Fibroblast of lung (primary cell): ENCODE measurements at regions not wholly inside any gene's neighbourhood (a gene's known extent, or its start where the extent isn't known, plus 50 kb on each side); places are given as distances from the start of the nearest gene placed in this dataset.
A peak's percentile ranks its signal among the peaks of the same experiment; 100 is the strongest.

Source experiments
- DNase-seq, 2 donors: peaks; one replicate each; pipeline versions ENCODE4 v3.0.0 to v3.0.0-alpha.2; 2010; ENCODE audit warnings: low read depth in 2 of 2
- H2AFZ ChIP-seq: 2 replicates; pipeline ENCODE4 v1.5.1; 2012; ENCODE audit warnings: low read length, control low read depth, inconsistent platforms
- H3K27ac ChIP-seq: 2 replicates; pipeline ENCODE4 v1.5.1; 2011; ENCODE audit warnings: low read length, control low read depth; ENCODE audit not compliant: insufficient read depth
- H3K27me3 ChIP-seq: 2 replicates; pipeline ENCODE4 v1.5.1; 2011; ENCODE audit warnings: mild to moderate bottlenecking, low read length; ENCODE audit not compliant: control insufficient read depth, insufficient read depth
- H3K36me3 ChIP-seq: 2 replicates; pipeline ENCODE4 v1.5.1; 2011; ENCODE audit warnings: low read length; ENCODE audit not compliant: control insufficient read depth, insufficient read depth
- H3K4me1 ChIP-seq: 2 replicates; pipeline ENCODE4 v1.5.1; 2011; ENCODE audit warnings: low read length; ENCODE audit not compliant: control insufficient read depth, insufficient read depth; ENCODE audit errors: extremely low read depth
- H3K4me2 ChIP-seq: 2 replicates; pipeline ENCODE4 v1.5.1; 2011; ENCODE audit warnings: low read length, control low read depth; ENCODE audit not compliant: insufficient read depth; ENCODE audit errors: extremely low read depth
- H3K4me3 ChIP-seq, 4 experiments: fragments of 200-600 bp in 1 of 4; sonication (generic) in 1 of 4; replicated peaks in 1 of 4; 2 replicates each; pipeline ENCODE4 v1.5.1; 2011 to 2016; ENCODE audit warnings: low read length in 4 of 4, low read depth in 3 of 4, mild to moderate bottlenecking in 3 of 4, control low read depth in 2 of 4, inconsistent platforms in 1 of 4, mixed read lengths in 1 of 4; ENCODE audit not compliant: insufficient read depth in 1 of 4; ENCODE audit errors: control extremely low read depth in 1 of 4
- H3K79me2 ChIP-seq: 2 replicates; pipeline ENCODE4 v1.5.1; 2012; ENCODE audit warnings: mild to moderate bottlenecking, low read length, inconsistent platforms; ENCODE audit not compliant: control insufficient read depth, insufficient read depth
- H3K9ac ChIP-seq: 2 replicates; pipeline ENCODE4 v1.5.1; 2011; ENCODE audit warnings: mild to moderate bottlenecking, low read length, control low read depth; ENCODE audit not compliant: insufficient read depth
- H3K9me3 ChIP-seq: 2 replicates; pipeline ENCODE4 v1.5.1; 2012; ENCODE audit warnings: low read depth, low read length; ENCODE audit not compliant: control insufficient read depth, insufficient read depth
- H4K20me1 ChIP-seq: 2 replicates; pipeline ENCODE4 v1.5.1; 2011; ENCODE audit warnings: low read length; ENCODE audit not compliant: control insufficient read depth, insufficient read depth; ENCODE audit errors: extremely low read depth
- CTCF ChIP-seq, 2 donors: IDR thresholded peaks in 1 of 2; conservative IDR thresholded peaks in 1 of 2; 1 replicate in 1 of 2; 2 replicates in 1 of 2; pipeline ENCODE4 v1.5.1; 2011 to 2012; ENCODE audit warnings: low read length in 2 of 2, control low read depth in 1 of 2, inconsistent platforms in 1 of 2, low read depth in 1 of 2, mild to moderate bottlenecking in 1 of 2
- EZH2 ChIP-seq: IDR thresholded peaks from 2 replicates; pipeline ENCODE4 v1.5.1; 2012; ENCODE audit warnings: low read length, control low read depth, mild to moderate bottlenecking; ENCODE audit errors: missing control alignments

- Histone ChIP-seq H3K36me3 (no peaks in the 10 kb centered on the region), H2AFZ (no peak overlapping the region), H3K27ac (no peak overlapping the region), H3K27me3 (no peaks in the 10 kb centered on the region), H3K9me3 (no peaks in the 10 kb centered on the region), H4K20me1 (no peaks in the 10 kb centered on the region), H3K4me3 (no peak overlapping the region), H3K4me1 (no peaks in the 10 kb centered on the region), H3K79me2 (no peaks in the 10 kb centered on the region), H3K9ac (no peak overlapping the region), H3K4me2 (no peak overlapping the region)
- peak; percentile 25 to 48 for DNase-seq
- TF ChIP-seq EZH2 (no peak), CTCF (conservative IDR thresholded peaks at IDR 0.05 in 1 of 2, IDR thresholded peaks at IDR 0.05 in 1 of 2; ENCODE audit: low read depth in 1 of 2, low read length in 2 of 2) (no peak)
These were observed 275.6 kb upstream of the HS3ST1 start for GRCh38 chr4:11704186-11704830.

GRCh38 chr4:11702886-11703557 is 274.3 kb upstream of the HS3ST1 start:
- no peak overlapping the region for H2AFZ ChIP-seq
- no peak for TF ChIP-seq CTCF (conservative IDR thresholded peaks at IDR 0.05 in 1 of 2, IDR thresholded peaks at IDR 0.05 in 1 of 2; ENCODE audit: low read depth in 1 of 2, low read length in 2 of 2)
- TF ChIP-seq EZH2, result no peak

GRCh38 chr4:11701966-11702725 is 273.5 kb upstream of the HS3ST1 start:
- no peaks in the 10 kb centered on the region for H3K27me3 ChIP-seq
- no peak overlapping the region for H2AFZ ChIP-seq
- no peak overlapping the region for H3K27ac ChIP-seq
- H3K79me2 ChIP-seq, result no peaks in the 10 kb centered on the region
- H3K4me2 ChIP-seq, result no peak overlapping the region
- no peak overlapping the region for H3K9ac ChIP-seq
- no peaks in the 10 kb centered on the region for H4K20me1 ChIP-seq
- DNase-seq, result no peak
- TF ChIP-seq EZH2 (no peak), CTCF (conservative IDR thresholded peaks at IDR 0.05 in 1 of 2, IDR thresholded peaks at IDR 0.05 in 1 of 2; ENCODE audit: low read depth in 1 of 2, low read length in 2 of 2) (no peak)
- H3K9me3 ChIP-seq, result no peaks in the 10 kb centered on the region
- H3K4me1 ChIP-seq, result no peaks in the 10 kb centered on the region
- no peaks in the 10 kb centered on the region for H3K36me3 ChIP-seq
- no peak overlapping the region for H3K4me3 ChIP-seq

More at GRCh38 chr4:11702886-11703557, 274.3 kb upstream of the HS3ST1 start:
- no peaks in the 10 kb centered on the region for H4K20me1 ChIP-seq
- H3K27ac ChIP-seq, result no peak overlapping the region
- no peak overlapping the region for H3K4me3 ChIP-seq
- H3K36me3 ChIP-seq, result no peaks in the 10 kb centered on the region
- no peak for DNase-seq
- H3K9me3 ChIP-seq, result no peaks in the 10 kb centered on the region
- no peak overlapping the region for H3K9ac ChIP-seq
- no peaks in the 10 kb centered on the region for H3K4me1 ChIP-seq
- H3K27me3 ChIP-seq, result no peaks in the 10 kb centered on the region
- no peaks in the 10 kb centered on the region for H3K79me2 ChIP-seq
- no peak overlapping the region for H3K4me2 ChIP-seq
